Heart left ventricle (tissue), 16 donors: ENCODE measurements at regions not wholly inside any gene's neighbourhood (a gene's known extent, or its start where the extent isn't known, plus 50 kb on each side); places are given as distances from the start of the nearest gene placed in this dataset.

Experiments
- ATAC-seq, 4 donors: fragments of 200-7000 bp; cut with Tn5 transposase; one replicate each; pipeline ENCODE4 v1.9.1; 2020 to 2022; ENCODE audit warnings: moderate library complexity in 4 of 4, mild to moderate bottlenecking in 3 of 4, moderate number of reproducible peaks in 1 of 4
- DNase-seq, 5 donors: peaks; one replicate each; pipeline ENCODE4 v3.0.0-alpha.2; 2020
- H3K27ac ChIP-seq, 12 donors: fragments of 200-600 bp; sonication (generic) in 4 of 12; one replicate each; pipeline versions ENCODE4 v1.5.0 to v1.8.0; 2016 to 2022; ENCODE audit warnings: mild to moderate bottlenecking in 2 of 12
- H3K27me3 ChIP-seq, 9 donors: fragments of 200-600 bp; sonication (generic) in 2 of 9; one replicate each; pipeline versions ENCODE4 v1.5.1 to v1.8.0; 2016 to 2022; ENCODE audit warnings: mild to moderate bottlenecking in 3 of 9
- H3K36me3 ChIP-seq, 9 donors: fragments of 200-600 bp; sonication (generic) in 2 of 9; one replicate each; pipeline versions ENCODE4 v1.5.0 to v1.8.0; 2018 to 2022; ENCODE audit warnings: mild to moderate bottlenecking in 2 of 9
- H3K4me1 ChIP-seq, 12 donors: fragments of 200-600 bp; sonication (generic) in 4 of 12; one replicate each; pipeline versions ENCODE4 v1.5.0 to v1.8.0; 2016 to 2022; ENCODE audit warnings: mild to moderate bottlenecking in 3 of 12
- H3K4me3 ChIP-seq, 12 donors: fragments of 200-600 bp; sonication (generic) in 4 of 12; one replicate each; pipeline versions ENCODE4 v1.5.0 to v1.8.0; 2017 to 2022; ENCODE audit warnings: mild to moderate bottlenecking in 9 of 12, moderate library complexity in 4 of 12
- H3K9me3 ChIP-seq, 12 donors: fragments of 200-600 bp; sonication (generic) in 4 of 12; one replicate each; pipeline versions ENCODE4 v1.5.0 to v1.8.0; 2016 to 2022; ENCODE audit warnings: mild to moderate bottlenecking in 1 of 12
- POLR2A ChIP-seq, 2 donors: fragments of 450-650 bp; IDR thresholded peaks; one replicate each; pipeline ENCODE4 v1.6.1; 2017; ENCODE audit warnings: antibody characterized with exemption in 2 of 2, mild to moderate bottlenecking in 2 of 2, moderate library complexity in 2 of 2
- WGBS, 4 donors: extraction: QIAGEN DNeasy Blood & Tissue Kit in 2 of 4; methylation state at CpG; one replicate each; pipeline versions ENCODE4 v1.1.5 to v1.1.7; 2013 to 2018; 5-methylcytosine and 5-hydroxymethylcytosine counted together
- intact Hi-C, 10 donors: fragments of 100-400 bp; cut with DNase I; formaldehyde crosslinking; loops; one replicate each; pipeline versions ENCODE4 v1.11.1 to v1.14.2; 2022
- TF ChIP-seq, protein P1 (sequence below), 12 donors: fragments of 200-600 bp; sonication (generic) in 4 of 12; IDR thresholded peaks; one replicate each; pipeline versions ENCODE4 v1.5.0 to v1.8.0; 2018 to 2022; ENCODE audit warnings: antibody characterized with exemption in 12 of 12, mild to moderate bottlenecking in 5 of 12
- donor health status: ischemic (EF 13 %, LVEDD 7.1; RV severe dilation, severe dysfunction).
- donor health status: healthy with polysubstance abuse.
- donor health status: DM: no; HTN: yes; CAD: no.
- donor health status: DM: no; HTN: no; CAD: no.
- donor health status: ischemic (EF 25% LVEDD 6.9; RV normal size, moderate dysfunction).
- donor health status: ischemic (EF 25% LVEDD 5.7; RV mildly dilated, moderate dysfunction).
- donor health status: healthy.
- donor health status: DM: yes; HTN: yes; CAD: no.
- donor health status: ischemic (EF 35%, LVEDD 5.7; RV mildly dilated, moderate dysfunction).
- donor health status: nonischemic (EF 11% LVEDD 7.7; RV severe dilation, severe dysfunction).
- donor health status: DM: yes; HTN: yes; CAD: no.
- donor health status: PGD.
- donor health status: ischemic (EF 29% LVEDD 5.4; RV normal size, mild dysfunction).
- donor health status: nonischemic (EF 23%, LVEDD 6.1; RV moderate dilation, normal function).

DNA sequence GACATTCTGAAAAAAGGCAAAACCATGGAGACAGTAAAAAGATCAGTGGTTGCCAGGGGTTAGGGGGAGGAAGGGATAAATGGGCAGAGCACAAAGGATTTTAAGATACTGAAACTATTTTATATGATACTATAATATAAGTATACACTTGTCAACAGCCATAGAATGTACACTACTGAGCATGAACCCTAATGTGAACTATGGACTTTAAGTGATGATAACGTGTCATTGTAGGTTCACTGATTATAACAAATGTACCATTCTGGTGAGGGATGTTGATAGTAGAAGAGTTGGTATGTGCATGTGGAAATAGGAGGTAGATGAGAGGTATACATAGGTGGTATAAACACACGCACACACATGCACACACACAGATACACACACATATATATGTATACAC, 241.6 kb downstream of the NOL4 start:
- Histone ChIP-seq H3K27ac (no peak overlapping the region), H3K9me3 (no peaks in the 10 kb centered on the region), H3K4me1 (no peaks in the 10 kb centered on the region), H3K27me3 (no peaks in the 10 kb centered on the region), H3K4me3 (no peak overlapping the region), H3K36me3 (no peaks in the 10 kb centered on the region)
- ATAC-seq (no peak), DNase-seq (no peak)
- TF ChIP-seq POLR2A (IDR thresholded peaks at IDR 0.05): no peak
- TF ChIP-seq, protein P1, sequence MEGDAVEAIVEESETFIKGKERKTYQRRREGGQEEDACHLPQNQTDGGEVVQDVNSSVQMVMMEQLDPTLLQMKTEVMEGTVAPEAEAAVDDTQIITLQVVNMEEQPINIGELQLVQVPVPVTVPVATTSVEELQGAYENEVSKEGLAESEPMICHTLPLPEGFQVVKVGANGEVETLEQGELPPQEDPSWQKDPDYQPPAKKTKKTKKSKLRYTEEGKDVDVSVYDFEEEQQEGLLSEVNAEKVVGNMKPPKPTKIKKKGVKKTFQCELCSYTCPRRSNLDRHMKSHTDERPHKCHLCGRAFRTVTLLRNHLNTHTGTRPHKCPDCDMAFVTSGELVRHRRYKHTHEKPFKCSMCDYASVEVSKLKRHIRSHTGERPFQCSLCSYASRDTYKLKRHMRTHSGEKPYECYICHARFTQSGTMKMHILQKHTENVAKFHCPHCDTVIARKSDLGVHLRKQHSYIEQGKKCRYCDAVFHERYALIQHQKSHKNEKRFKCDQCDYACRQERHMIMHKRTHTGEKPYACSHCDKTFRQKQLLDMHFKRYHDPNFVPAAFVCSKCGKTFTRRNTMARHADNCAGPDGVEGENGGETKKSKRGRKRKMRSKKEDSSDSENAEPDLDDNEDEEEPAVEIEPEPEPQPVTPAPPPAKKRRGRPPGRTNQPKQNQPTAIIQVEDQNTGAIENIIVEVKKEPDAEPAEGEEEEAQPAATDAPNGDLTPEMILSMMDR (IDR thresholded peaks at IDR 0.05): no peak
- 83 to 89% (median 84%) methylated on average over 2 of the region's 2 CpGs for WGBS, 4 donors
- intact Hi-C loops: no loop called here

DNA sequence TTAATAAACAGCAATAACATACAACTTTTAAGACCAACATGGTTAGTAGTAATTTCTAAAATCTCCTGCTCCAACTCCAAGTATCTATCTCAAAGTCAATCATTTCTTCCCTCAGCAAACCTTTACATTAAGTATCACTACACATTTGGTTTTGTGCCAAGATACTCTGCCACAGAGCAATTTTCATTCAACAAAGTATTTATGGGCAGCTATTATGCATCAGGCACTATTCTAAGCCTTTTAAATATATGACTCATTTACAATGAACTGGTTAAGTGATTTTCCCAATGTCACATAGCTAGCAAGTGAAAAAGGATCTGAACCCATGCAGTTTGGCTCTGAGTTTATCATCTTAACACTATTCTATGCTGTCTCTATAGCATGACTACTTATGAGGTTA, 264.3 kb downstream of the NOL4 start:
- no peaks in the 10 kb centered on the region for H3K27me3 ChIP-seq
- H3K9me3 ChIP-seq: no peaks in the 10 kb centered on the region
- H3K4me1 ChIP-seq: no peaks in the 10 kb centered on the region
- H3K4me3 ChIP-seq: no peak overlapping the region
- no peak for TF ChIP-seq POLR2A (IDR thresholded peaks at IDR 0.05)
- TF ChIP-seq, protein P1 (IDR thresholded peaks at IDR 0.05): no peak
- intact Hi-C loops: no loop called here
- DNase-seq: no peak
- no peak overlapping the region for H3K27ac ChIP-seq
- no peaks in the 10 kb centered on the region for H3K36me3 ChIP-seq
- ATAC-seq: no peak

DNA sequence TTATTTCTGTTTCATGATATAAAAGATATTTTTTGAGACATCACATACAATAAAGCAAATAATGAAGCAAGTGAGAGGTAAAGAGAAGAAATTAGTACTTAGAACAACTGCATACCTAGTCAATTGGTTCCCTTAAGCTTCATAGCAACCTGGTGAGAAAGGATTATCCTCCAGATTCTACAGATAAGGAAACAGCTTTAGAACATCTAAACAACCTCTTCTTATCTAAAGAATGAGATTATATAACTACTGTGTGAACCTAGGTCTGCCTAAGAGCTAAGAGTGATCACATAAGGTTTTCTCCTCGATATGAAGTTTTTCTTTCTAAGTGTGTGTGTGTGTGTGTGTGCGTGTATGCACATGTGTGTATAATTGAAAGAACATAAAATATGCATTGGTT, 265.1 kb downstream of the NOL4 start:
- Histone ChIP-seq H3K27ac (no peak overlapping the region), H3K4me3 (no peak overlapping the region), H3K9me3 (no peaks in the 10 kb centered on the region), H3K36me3 (no peaks in the 10 kb centered on the region), H3K27me3 (no peaks in the 10 kb centered on the region), H3K4me1 (no peaks in the 10 kb centered on the region)
- ATAC-seq: no peak
- TF ChIP-seq, protein P1 (IDR thresholded peaks at IDR 0.05): no peak
- no peak for TF ChIP-seq POLR2A (IDR thresholded peaks at IDR 0.05)
- no peak for DNase-seq
- intact Hi-C loops: no loop called here
- WGBS, 4 donors: 67 to 71% (median 71%) methylated on average over 2 of the region's 2 CpGs

DNA sequence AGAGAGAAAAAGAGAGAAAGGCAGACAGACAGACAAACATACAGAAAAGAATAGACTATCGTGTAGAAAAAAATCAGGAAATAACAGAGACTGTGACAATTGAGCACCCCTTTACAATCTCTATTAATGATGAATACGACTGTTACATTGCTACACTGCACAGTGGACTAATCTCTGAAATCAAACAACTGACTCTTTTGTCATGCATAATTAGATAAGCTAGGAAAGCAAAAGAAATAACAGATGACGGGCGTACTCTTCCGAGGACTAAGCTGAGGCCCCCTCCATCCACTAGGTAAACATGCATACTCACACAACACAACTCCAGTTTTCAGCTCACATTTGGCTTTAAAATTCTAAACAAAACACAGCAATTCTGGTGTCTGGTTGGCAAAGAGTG, 267.0 kb downstream of the NOL4 start:
- ATAC-seq (no peak), DNase-seq (no peak)
- no peaks in the 10 kb centered on the region for H3K4me1 ChIP-seq
- H3K27me3 ChIP-seq: peaks cover 0 to 4% (median 0%) of the 10 kb centered on the region in 9 donors
- H3K9me3 ChIP-seq: no peaks in the 10 kb centered on the region
- no peak overlapping the region for H3K4me3 ChIP-seq
- intact Hi-C loops: no loop called here
- TF ChIP-seq POLR2A (IDR thresholded peaks at IDR 0.05): no peak
- TF ChIP-seq, protein P1 (IDR thresholded peaks at IDR 0.05): no peak
- H3K36me3 ChIP-seq: no peaks in the 10 kb centered on the region
- H3K27ac ChIP-seq: no peak overlapping the region
- 74 to 80% (median 75%) methylated on average over 5 of the region's 5 CpGs for WGBS, 4 donors
